ENCODE measurements at regions not wholly inside any gene's neighbourhood (a gene's known extent, or its start where the extent isn't known, plus 50 kb on each side); places are given as distances from the start of the nearest gene placed in this dataset.

GRCh38 chr1:199261328-199261727, 622.5 kb downstream of the PTPRC start:
- no peaks in the 10 kb centered on the region for H3K4me1 Mint-ChIP-seq (ENCODE audit: unreplicated experiment)
- H3K27ac Mint-ChIP-seq: no peak overlapping the region
- H3K36me3 Mint-ChIP-seq: no peaks in the 10 kb centered on the region
- DNase-seq (ENCODE audit: extremely low spot score, unreplicated experiment): no peak
- H3K4me3 Mint-ChIP-seq: no peak overlapping the region
- no peaks in the 10 kb centered on the region for H3K9me3 Mint-ChIP-seq
- no peaks in the 10 kb centered on the region for H3K27me3 Mint-ChIP-seq
- no peak for TF ChIP-seq CTCF (conservative IDR thresholded peaks at IDR 0.05)

GRCh38 chr1:199264283-199264682, 625.4 kb downstream of the PTPRC start:
- no peaks in the 10 kb centered on the region for H3K27me3 Mint-ChIP-seq
- no peak overlapping the region for H3K27ac Mint-ChIP-seq
- no peak overlapping the region for H3K4me3 Mint-ChIP-seq
- no peaks in the 10 kb centered on the region for H3K36me3 Mint-ChIP-seq
- H3K9me3 Mint-ChIP-seq: peaks cover 1% of the 10 kb centered on the region
- DNase-seq (ENCODE audit: extremely low spot score, unreplicated experiment): no peak
- no peaks in the 10 kb centered on the region for H3K4me1 Mint-ChIP-seq (ENCODE audit: unreplicated experiment)
- TF ChIP-seq CTCF (conservative IDR thresholded peaks at IDR 0.05): no peak

- no peak for DNase-seq (ENCODE audit: extremely low spot score, unreplicated experiment)
- Mint-ChIP-seq H3K9me3 (peaks cover 5% of the 10 kb centered on the region), H3K36me3 (no peaks in the 10 kb centered on the region), H3K27me3 (no peaks in the 10 kb centered on the region), H3K4me3 (no peak overlapping the region), H3K4me1 (ENCODE audit: unreplicated experiment) (no peaks in the 10 kb centered on the region), H3K27ac (no peak overlapping the region)
- no peak for TF ChIP-seq CTCF (conservative IDR thresholded peaks at IDR 0.05)
These were observed 626.1 kb downstream of the PTPRC start for GRCh38 chr1:199264911-199265310.

GRCh38 chr1:199265319-199265718, 626.5 kb downstream of the PTPRC start:
- no peak for DNase-seq (ENCODE audit: extremely low spot score, unreplicated experiment)
- H3K4me1 Mint-ChIP-seq (ENCODE audit: unreplicated experiment): no peaks in the 10 kb centered on the region
- no peaks in the 10 kb centered on the region for H3K27me3 Mint-ChIP-seq
- no peak overlapping the region for H3K4me3 Mint-ChIP-seq
- H3K9me3 Mint-ChIP-seq: peaks cover 5% of the 10 kb centered on the region
- H3K27ac Mint-ChIP-seq: no peak overlapping the region
- TF ChIP-seq CTCF (conservative IDR thresholded peaks at IDR 0.05): no peak
- H3K36me3 Mint-ChIP-seq: no peaks in the 10 kb centered on the region

- Mint-ChIP-seq H3K27me3 (no peaks in the 10 kb centered on the region), H3K9me3 (peaks cover 5% of the 10 kb centered on the region), H3K36me3 (no peaks in the 10 kb centered on the region), H3K4me3 (no peak overlapping the region), H3K4me1 (ENCODE audit: unreplicated experiment) (peaks cover 8% of the 10 kb centered on the region), H3K27ac (no peak overlapping the region)
- DNase-seq (ENCODE audit: extremely low spot score, unreplicated experiment): no peak
- TF ChIP-seq CTCF (conservative IDR thresholded peaks at IDR 0.05): no peak
These were observed 630.4 kb downstream of the PTPRC start for GRCh38 chr1:199269241-199269640.

GRCh38 chr1:199272139-199272544, 633.3 kb downstream of the PTPRC start:
- H3K9me3 Mint-ChIP-seq: peaks cover 5% of the 10 kb centered on the region
- no peaks in the 10 kb centered on the region for H3K27me3 Mint-ChIP-seq
- H3K4me1 Mint-ChIP-seq (ENCODE audit: unreplicated experiment): peaks cover 8% of the 10 kb centered on the region
- no peak overlapping the region for H3K27ac Mint-ChIP-seq
- no peak for DNase-seq (ENCODE audit: extremely low spot score, unreplicated experiment)
- H3K4me3 Mint-ChIP-seq: no peak overlapping the region
- TF ChIP-seq CTCF (conservative IDR thresholded peaks at IDR 0.05): no peak
- no peaks in the 10 kb centered on the region for H3K36me3 Mint-ChIP-seq

All from type B pancreatic cell (in vitro differentiated cells).